ENCODE measurements at regions not wholly inside any gene's neighbourhood (a gene's known extent, or its start where the extent isn't known, plus 50 kb on each side); places are given as distances from the start of the nearest gene placed in this dataset.

- TF ChIP-seq CTCF (IDR thresholded peaks at IDR 0.05; ENCODE audit: borderline replicate concordance, extremely low read depth, low read length, poor library complexity, severe bottlenecking) = no peak
- TF ChIP-seq EZH2 (IDR thresholded peaks at IDR 0.05; ENCODE audit: borderline replicate concordance, low read depth, low read length, severe bottlenecking) = no peak
Observed at GRCh38 chr14:101458741-101459550, 102.3 kb upstream of the DIO3 start.
